Ectodermal cell (in vitro differentiated cells): ENCODE measurements at regions not wholly inside any gene's neighbourhood (a gene's known extent, or its start where the extent isn't known, plus 50 kb on each side); places are given as distances from the start of the nearest gene placed in this dataset.
"Not testable (repeated sequence)": the region's sequence is repeated elsewhere in the genome, so short reads cannot be mapped to it uniquely, and the experiment has no call there.

Experiments
- H3K27ac ChIP-seq: 2 replicates; pipeline ENCODE4 v1.7.0; 2013; ENCODE audit warnings: mild to moderate bottlenecking, low read depth, low read length; ENCODE audit not compliant: insufficient read depth, poor library complexity, severe bottlenecking
- H3K27me3 ChIP-seq: 2 replicates; pipeline ENCODE4 v1.7.0; 2013; ENCODE audit warnings: mild to moderate bottlenecking, low read length; ENCODE audit not compliant: insufficient read depth, control insufficient read depth, poor library complexity, severe bottlenecking
- H3K36me3 ChIP-seq: one replicate; pipeline ENCODE4 v1.7.0; 2013; ENCODE audit warnings: low read length; ENCODE audit not compliant: control insufficient read depth, insufficient read depth
- H3K4me1 ChIP-seq: one replicate; pipeline ENCODE4 v1.7.0; 2013; ENCODE audit warnings: low read length; ENCODE audit not compliant: control insufficient read depth, insufficient read depth
- H3K4me3 ChIP-seq: 2 replicates; pipeline ENCODE4 v1.7.0; 2013; ENCODE audit warnings: low read depth, low read length, control low read depth; ENCODE audit not compliant: insufficient read depth
- H3K9me3 ChIP-seq: 2 replicates; pipeline ENCODE4 v1.7.0; 2013; ENCODE audit warnings: mild to moderate bottlenecking, low read length, moderate library complexity; ENCODE audit not compliant: control insufficient read depth
- WGBS, 2 experiments: methylation state at CpG; one replicate each; pipeline ENCODE4 v1.1.7; 2013; ENCODE audit warnings: missing lambda C conversion rate in 2 of 2; 5-methylcytosine and 5-hydroxymethylcytosine counted together

DNA sequence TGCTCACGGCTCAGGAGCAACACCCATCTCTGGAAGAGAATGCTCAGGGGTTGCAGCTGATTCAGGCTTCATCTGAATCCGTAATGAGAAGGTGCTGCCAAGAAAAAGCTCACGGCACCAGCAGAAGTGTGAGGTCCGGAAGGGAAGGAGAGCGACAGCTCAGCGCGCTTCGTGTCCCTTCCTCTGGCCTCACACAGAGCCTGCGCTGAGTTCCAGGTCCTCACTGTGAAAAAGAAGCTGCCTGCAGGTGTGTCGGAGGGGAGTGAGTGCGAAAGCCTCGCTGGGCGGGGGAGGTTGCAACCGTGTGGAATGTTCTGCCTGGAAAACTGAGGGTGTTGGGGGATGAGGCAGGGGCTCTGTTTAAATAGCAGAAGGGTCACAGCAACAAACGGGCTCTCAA lies 76.2 kb upstream of the TWIST2 start:
- WGBS, 2 experiments, result 76 to 78% methylated on average over 15 of the region's 15 CpGs

DNA sequence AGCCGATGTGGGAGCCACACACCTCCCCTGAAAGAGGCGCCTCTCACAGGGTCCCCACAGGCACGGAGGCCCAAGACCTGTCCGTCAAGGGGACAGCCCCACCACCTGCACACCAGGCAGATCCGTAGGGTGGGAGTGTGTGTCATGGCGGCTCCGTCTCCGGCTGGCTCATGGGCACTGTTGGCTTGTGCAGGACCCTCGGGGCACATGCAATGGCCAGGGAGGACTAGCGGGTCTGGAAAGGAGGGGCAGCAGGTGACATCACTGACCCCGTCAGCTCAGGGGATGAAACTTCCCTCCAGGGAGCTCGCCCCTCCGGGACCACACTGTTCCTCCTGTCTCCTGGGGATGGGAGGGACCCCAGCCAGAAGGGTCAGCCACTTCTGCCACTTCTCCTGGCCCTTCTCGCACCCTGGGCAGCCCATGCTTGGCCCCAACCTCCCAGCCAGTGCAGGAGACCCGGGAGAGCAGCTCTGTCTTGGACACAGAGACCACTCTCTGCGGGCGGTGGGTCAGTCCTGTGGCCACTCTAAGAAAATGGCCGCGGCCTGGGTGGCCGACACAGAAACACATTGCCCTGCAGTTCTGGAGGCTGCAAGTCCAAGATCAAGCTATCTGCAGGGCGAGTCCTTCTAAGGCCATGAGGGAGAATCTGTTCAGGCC lies 75.1 kb upstream of the TWIST2 start:
- WGBS, 2 experiments, result 94 to 97% methylated on average over 21 of the region's 21 CpGs
- Histone ChIP-seq H3K36me3 (no peaks in the 10 kb centered on the region), H3K27ac (no peak overlapping the region), H3K4me3 (no peak overlapping the region), H3K27me3 (peaks cover 12% of the 10 kb centered on the region), H3K4me1 (peaks cover 3% of the 10 kb centered on the region), H3K9me3 (no peaks in the 10 kb centered on the region)

More for the DNA sequence above, 76.2 kb upstream of the TWIST2 start:
- H3K27me3 ChIP-seq, result peaks cover 19% of the 10 kb centered on the region
- peaks cover 3% of the 10 kb centered on the region for H3K4me1 ChIP-seq
- H3K27ac ChIP-seq, result no peak overlapping the region
- no peak overlapping the region for H3K4me3 ChIP-seq
- H3K36me3 ChIP-seq, result no peaks in the 10 kb centered on the region
- H3K9me3 ChIP-seq, result no peaks in the 10 kb centered on the region

DNA sequence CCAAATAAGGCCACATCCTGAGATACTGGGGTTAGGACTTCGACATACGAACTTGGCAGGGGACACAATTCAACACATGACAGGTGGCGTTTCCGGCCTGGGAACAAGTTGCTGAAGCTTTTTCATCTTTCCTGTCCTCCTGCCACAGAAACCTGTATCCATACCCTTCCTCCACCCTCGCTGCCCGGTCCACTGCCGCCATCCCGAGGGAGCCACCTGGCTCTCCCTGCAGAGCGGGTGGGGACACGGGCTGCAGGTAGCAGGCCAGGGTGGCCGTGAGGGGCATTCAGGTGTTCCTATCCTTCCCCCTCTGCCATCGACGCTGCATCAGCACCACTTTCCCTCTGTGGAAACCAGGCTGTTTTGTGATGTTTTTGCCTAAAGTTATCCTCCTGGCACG lies 74.4 kb upstream of the TWIST2 start:
- Histone ChIP-seq H3K4me1 (peaks cover 3% of the 10 kb centered on the region), H3K27me3 (peaks cover 10% of the 10 kb centered on the region), H3K27ac (no peak overlapping the region), H3K36me3 (no peaks in the 10 kb centered on the region), H3K9me3 (no peaks in the 10 kb centered on the region), H3K4me3 (no peak overlapping the region)
- 93 to 96% methylated on average over 14 of the region's 14 CpGs for WGBS, 2 experiments

DNA sequence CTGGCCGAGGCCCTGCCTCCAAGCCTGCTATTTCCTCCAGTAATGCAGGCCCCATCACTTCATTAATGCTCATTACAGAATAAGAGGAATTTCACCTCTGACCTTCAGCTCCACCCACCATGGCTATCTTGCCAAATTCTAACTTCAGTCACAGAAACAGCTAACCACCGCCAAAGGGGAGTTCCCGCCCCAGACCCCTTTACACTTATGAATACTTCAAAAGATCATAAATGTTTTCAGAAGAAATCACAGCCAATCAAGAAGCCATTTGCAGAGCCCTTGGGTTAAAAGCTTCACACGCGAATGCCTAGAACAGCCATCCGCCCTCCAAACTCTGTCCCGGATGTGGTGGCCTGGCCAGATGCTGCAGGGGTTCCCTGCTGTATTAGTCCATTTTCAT lies 73.8 kb upstream of the TWIST2 start:
- WGBS, 2 experiments, result 91 to 93% methylated on average over 7 of the region's 7 CpGs
- Histone ChIP-seq H3K36me3 (no peaks in the 10 kb centered on the region), H3K27ac (no peak overlapping the region), H3K4me1 (peaks cover 3% of the 10 kb centered on the region), H3K27me3 (peaks cover 5% of the 10 kb centered on the region), H3K4me3 (no peak overlapping the region), H3K9me3 (no peaks in the 10 kb centered on the region)

DNA sequence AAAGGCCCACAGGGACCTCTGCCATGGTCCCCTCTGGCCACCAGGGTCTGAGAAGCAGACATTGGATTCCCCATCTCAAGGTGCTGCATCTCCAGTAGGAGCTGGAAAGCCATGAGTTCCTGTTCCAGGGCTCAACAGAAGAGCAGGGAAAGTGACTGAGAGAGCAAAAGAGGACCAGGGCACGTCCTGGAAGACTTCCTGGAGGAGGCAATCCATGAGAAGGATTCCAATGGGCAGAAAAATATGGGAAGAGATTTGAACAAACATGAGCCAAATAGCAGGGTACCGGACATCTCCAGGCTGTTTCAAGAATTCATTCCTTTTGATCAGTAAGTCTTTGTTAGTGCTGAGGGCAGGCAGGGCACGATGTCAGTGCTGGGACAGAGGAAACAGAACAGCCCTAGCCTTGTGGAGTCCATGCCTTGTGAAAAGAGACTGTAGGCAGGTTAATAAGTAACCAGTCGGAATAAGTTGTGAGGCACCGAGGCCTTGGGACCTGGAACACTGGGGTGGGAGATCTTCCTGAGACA lies 72.8 kb upstream of the TWIST2 start:
- no peaks in the 10 kb centered on the region for H3K36me3 ChIP-seq
- H3K9me3 ChIP-seq, result no peaks in the 10 kb centered on the region
- 92 to 94% methylated on average over 5 of the region's 5 CpGs for WGBS, 2 experiments
- H3K4me3 ChIP-seq, result no peak overlapping the region
- no peaks in the 10 kb centered on the region for H3K27me3 ChIP-seq
- H3K4me1 ChIP-seq, result peaks cover 3% of the 10 kb centered on the region
- H3K27ac ChIP-seq, result no peak overlapping the region

DNA sequence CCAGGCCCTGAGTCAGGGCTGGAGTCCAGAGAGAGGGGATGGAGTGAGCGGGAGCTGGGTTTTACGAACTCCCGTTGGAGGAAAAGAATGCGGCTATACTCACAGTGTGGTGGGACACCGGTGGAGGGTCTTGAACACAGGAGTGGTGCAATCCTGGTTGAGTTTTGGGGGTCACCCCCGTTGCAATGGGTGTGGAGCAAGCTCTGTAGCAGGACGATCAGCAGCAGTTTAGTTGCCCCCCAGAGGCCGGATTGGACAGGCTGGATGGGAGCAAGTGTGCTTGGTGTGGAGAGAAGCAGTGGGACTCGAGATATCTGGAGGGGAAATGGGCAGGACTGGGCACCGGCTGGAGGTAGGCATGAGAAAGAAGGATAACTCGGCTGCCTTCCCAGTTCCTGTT lies 72.3 kb upstream of the TWIST2 start:
- H3K9me3 ChIP-seq, result no peaks in the 10 kb centered on the region
- H3K27me3 ChIP-seq, result no peaks in the 10 kb centered on the region
- H3K4me3 ChIP-seq, result no peak overlapping the region
- H3K27ac ChIP-seq, result no peak overlapping the region
- H3K36me3 ChIP-seq, result no peaks in the 10 kb centered on the region
- H3K4me1 ChIP-seq, result peaks cover 3% of the 10 kb centered on the region
- 94% methylated on average over 11 of the region's 11 CpGs for WGBS, 2 experiments

DNA sequence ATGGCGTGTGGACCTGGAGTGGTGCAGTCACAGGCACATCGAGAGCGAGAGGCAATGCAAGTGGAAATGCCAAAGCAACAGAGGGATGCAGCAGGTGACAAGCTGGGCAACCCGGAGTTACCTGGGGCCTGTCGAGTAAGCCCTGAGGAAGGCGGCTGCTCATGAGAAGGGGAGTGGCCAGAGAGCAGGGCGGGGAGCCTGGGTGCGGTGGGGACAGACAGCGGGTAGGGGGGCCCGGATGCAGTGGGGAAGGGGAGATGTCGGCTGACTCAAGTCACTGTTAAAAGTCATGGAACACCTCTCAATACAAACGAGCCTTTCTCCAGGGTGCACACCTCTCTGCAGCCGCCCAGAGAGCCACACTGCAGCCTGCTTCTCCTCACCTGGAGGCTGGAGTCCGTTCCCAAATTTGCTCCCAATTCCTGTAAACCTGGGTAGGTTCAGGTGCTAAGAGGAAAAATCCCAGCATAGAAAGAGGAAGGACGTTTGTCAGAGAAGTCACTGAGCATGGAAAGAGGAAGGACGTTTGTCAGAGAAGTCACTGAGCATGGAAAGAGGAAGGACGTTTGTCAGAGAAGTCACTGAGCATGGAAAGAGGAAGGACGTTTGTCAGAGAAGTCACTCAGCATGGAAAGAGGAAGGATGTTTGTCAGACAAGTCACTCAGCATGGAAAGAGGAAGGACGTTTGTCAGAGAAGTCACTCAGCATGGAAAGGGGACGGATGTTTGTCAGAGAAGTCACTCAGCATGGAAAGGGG lies 71.7 kb upstream of the TWIST2 start:
- Histone ChIP-seq H3K27ac (no peak overlapping the region), H3K9me3 (no peaks in the 10 kb centered on the region), H3K4me1 (peaks cover 3% of the 10 kb centered on the region), H3K4me3 (no peak overlapping the region), H3K36me3 (no peaks in the 10 kb centered on the region), H3K27me3 (no peaks in the 10 kb centered on the region)
- 77 to 78% methylated on average over 19 to 20 of the region's 20 CpGs for whole genome bisulfite sequencing, 2 experiments

DNA sequence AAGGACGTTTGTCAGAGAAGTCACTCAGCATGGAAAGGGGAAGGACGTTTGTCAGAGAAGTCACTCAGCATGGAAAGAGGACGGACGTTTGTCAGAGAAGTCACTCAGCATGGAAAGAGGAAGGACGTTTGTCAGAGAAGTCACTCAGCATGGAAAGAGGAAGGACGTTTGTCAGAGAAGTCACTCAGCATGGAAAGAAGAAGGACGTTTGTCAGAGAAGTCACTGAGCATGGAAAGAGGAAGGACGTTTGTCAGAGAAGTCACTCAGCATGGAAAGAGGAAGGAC lies 71.2 kb upstream of the TWIST2 start:
- not testable (repeated sequence) for H3K4me3 ChIP-seq, H3K36me3 ChIP-seq, H3K4me1 ChIP-seq, H3K9me3 ChIP-seq, H3K27me3 ChIP-seq, H3K27ac ChIP-seq
- 42 to 55% methylated on average over 7 to 8 of the region's 8 CpGs for WGBS, 2 experiments

DNA sequence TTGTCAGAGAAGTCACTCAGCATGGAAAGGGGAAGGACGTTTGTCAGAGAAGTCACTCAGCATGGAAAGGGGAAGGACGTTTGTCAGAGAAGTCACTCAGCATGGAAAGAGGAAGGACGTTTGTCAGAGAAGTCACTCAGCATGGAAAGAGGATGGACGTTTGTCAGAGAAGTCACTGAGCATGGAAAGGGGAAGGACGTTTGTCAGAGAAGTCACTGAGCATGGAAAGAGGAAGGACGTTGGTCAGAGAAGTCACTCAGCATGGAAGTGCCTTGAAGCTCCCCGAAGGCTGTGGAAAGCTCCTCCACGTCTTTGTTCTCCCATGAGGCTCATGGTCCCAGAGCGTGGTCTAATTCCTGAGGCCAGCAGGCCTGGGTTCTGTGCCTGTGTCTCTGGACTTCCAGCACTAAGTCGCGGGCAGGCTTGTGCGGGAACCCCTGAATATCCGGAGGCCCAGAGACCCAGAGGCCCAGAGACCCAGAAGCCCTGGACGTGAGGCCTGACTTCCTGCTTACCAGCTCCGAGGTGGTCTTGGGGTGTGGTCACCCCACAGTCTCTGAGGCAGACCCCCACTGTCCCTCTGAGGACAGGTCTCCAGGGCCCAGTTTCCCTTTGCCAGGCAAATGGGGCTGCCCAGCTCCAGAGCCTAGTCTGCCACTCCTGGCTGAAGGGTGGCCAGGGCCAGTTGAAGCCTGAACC lies 70.4 kb upstream of the TWIST2 start:
- H3K4me1 ChIP-seq, result peaks cover 3% of the 10 kb centered on the region
- H3K27me3 ChIP-seq, result no peaks in the 10 kb centered on the region
- H3K4me3 ChIP-seq, result no peak overlapping the region
- H3K9me3 ChIP-seq, result no peaks in the 10 kb centered on the region
- no peak overlapping the region for H3K27ac ChIP-seq
- 73 to 81% methylated on average over 12 to 13 of the region's 15 CpGs for WGBS, 2 experiments
- H3K36me3 ChIP-seq, result no peaks in the 10 kb centered on the region
